ENCODE measurements at regions not wholly inside any gene's neighbourhood (a gene's known extent, or its start where the extent isn't known, plus 50 kb on each side); places are given as distances from the start of the nearest gene placed in this dataset.
"Not testable (repeated sequence)": the region's sequence is repeated elsewhere in the genome, so short reads cannot be mapped to it uniquely, and the experiment has no call there.

DNA sequence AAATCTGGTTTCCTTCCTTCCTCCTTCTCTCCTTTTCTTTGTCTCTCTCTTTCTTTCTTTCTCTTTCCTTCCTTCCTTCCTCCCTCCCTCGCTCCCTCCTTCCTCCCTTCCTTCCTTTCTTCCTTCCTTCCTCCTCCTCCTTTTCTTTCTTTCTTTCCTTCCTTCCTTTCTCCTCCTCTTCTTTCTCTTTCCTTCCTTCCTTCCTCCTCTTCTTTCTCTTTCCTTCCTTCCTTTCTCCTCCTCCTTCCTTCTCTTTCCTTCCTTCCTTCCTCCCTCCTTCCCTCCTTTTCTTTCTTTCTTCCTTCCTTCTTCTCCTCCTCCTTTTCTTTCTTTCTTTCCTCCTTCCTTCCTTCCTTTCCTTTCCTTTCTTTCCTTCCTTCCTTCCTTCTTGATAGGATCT lies 61.2 kb downstream of the VIP start:
- in situ Hi-C loops (cut with MboI; ENCODE audit: low pct_unique_long_range_greater_than_20kb, low sequenced_read_pairs) = no loop called here
- no peak for DNase-seq

DNA sequence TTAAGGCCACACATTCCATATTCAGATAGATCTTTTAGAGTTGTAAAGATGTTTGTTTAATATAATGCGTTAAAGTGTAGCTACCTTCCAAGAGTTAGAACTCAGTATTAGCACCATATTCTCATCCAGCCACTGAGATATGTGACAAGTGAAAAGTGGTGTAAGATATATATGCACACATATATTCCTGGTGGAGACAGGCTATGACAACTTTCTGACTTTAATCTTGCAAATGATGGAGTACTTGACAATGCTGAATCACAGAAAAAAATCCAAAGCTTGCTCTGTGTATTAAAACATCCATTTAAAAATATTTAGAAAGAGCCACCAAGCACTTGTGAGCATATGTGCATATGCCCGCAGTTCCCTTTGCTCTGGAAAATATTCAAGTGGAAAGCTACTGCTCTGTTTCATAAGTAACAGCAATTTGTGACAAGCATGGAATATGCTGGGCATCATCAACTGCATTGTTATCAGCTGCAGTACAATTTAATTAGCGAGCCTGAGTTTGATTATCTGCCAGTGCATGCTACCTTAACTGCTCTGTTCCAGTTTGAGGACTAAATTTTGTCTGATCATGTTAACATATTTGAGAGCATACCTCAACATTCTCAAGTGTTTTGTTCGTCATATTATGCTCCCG lies 64.8 kb downstream of the VIP start:
- in situ Hi-C loops (cut with MboI; ENCODE audit: low pct_unique_long_range_greater_than_20kb, low sequenced_read_pairs) = no loop called here
- no peak for DNase-seq

DNA sequence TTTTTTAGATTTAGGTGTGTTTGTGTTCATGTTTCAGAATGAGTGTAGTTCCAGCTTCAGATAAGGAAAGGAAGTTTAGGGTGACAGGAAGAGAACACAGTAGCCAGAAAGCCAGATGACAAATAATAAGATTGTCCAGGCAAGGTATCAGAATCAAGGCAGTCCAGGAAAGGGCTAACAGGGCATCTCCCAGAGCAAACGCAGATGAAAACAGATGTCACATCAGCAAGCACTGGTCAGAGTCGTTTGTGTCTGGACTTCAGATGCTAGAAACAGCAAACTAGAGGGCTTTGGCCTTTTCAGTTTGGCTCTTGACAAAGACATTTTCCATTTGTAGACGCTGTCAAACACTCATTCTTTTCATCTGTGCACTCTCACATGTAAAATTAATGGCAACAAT lies 65.5 kb downstream of the VIP start:
- in situ Hi-C loops (cut with MboI; ENCODE audit: low pct_unique_long_range_greater_than_20kb, low sequenced_read_pairs) = no loop called here
- DNase-seq = no peak

DNA sequence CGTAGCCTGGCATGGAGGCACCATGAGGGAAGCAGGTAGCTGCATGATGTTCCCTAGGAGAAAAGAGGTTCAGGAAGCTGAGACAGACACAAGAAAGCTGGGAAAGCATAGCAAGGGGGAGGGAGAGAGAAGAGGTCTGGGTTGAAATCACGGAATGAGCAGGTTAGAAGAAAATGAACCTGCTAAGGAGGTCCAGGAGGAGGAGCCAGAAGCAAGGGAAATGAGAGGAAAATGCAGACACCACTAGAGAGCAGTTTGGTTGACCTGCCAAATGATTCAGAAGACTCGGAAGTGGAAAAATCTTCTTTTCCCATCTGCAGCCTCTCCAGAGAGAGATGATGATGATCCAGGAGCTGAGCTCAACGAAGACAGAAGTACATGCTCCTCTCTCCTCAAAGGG lies 70.9 kb downstream of the VIP start:
- in situ Hi-C loops (cut with MboI; ENCODE audit: low pct_unique_long_range_greater_than_20kb, low sequenced_read_pairs) = no loop called here
- no peak for DNase-seq

DNA sequence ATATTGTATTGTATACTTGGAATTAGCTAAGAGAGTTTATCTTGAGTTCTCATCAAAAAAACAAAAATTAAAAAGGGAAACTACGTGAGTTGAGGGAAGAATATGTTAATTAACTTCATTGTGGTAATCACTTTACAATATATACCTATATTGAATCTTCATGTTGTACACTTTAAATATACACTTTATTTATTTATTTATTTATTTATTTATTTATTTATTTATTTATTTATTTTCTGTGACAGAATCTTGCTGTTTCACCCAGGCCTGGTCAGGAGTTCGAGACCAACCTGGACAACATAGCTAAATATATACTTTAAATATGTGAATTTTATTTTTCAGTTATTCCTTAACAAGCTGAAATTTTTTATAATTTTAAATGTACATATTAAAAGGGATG lies 74.1 kb downstream of the VIP start:
- in situ Hi-C loops (cut with MboI; ENCODE audit: low pct_unique_long_range_greater_than_20kb, low sequenced_read_pairs) = no loop called here
- DNase-seq = no peak

DNA sequence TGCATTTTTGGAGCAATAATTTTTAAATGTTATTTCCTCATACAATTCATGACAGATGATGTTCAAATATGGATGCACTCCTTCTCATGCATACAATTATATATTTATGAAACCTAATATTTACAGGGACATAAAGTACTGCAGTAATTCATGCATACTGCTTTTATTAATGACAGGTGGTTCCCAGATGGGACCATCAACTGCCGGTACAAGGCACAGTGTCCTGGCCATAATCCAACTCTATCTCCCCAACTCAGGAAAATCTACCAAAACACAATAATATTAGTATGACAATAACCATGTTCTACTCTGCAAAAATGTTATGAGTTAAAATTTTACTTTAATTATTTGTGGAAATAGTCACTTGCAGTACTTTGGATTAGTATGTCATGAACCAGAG lies 77.8 kb downstream of the VIP start:
- in situ Hi-C loops (cut with MboI; ENCODE audit: low pct_unique_long_range_greater_than_20kb, low sequenced_read_pairs) = no loop called here
- DNase-seq = no peak

DNA sequence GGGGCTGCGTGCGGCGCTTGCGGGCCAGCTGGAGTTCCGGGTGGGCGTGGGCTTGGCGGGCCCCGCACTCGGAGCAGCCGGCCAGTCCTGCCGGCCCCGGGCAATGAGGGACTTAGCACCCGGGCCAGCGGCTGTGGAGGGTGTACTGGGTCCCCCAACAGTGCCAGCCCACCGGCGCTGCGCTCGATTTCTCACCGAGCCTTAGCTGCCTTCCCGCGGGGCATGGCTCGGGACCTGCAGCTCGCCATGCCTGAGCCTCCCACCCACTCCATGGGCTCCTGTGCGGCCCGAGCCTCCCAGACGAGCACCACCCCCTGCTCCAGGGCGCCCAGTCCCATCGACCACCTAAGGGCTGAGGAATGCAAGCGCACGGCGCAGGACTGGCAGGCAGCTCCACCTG lies 83.8 kb downstream of the VIP start:
- in situ Hi-C loops (cut with MboI; ENCODE audit: low pct_unique_long_range_greater_than_20kb, low sequenced_read_pairs); DNase-seq: not testable (repeated sequence)

DNA sequence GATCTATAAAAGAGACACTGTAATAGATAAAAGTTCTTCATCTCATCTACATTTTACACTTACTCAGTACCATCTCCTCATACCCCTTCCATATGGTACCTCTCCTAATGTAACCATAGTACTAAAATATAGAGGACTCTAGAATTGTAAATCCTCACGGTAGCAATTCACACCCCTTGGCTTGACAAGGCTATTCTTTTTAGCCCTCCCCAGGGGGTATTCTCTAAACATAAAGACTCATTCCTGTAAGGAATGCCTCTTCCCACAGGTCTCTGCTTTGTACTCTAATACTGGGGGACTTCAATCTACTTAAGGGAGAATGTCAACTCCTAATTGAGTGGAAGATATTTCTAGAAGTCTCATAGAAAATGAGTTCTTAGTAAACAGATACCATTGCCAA lies 85.9 kb downstream of the VIP start:
- no peak for DNase-seq
- in situ Hi-C loops (cut with MboI; ENCODE audit: low pct_unique_long_range_greater_than_20kb, low sequenced_read_pairs) = no loop called here

DNA sequence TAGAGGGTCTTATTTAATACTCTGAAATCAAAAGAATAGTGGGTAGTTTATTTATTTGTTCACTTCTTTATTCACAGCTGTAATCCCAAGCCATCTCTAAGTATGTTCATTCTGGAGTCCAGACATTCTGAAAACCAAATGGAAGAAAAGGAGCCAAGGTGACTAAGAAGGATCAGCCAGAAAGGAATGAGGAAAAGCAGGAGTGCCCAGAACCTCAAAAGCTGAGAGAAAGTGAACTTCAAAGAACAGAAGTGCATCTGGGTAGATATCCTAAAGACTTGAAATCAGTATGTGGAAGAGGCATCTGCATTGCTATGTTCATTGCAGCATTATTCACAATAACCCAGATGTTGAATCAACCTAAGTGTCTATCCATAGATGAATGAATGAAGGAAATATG lies 94.8 kb downstream of the VIP start:
- in situ Hi-C loops (cut with MboI; ENCODE audit: low pct_unique_long_range_greater_than_20kb, low sequenced_read_pairs) = no loop called here
- DNase-seq = no peak

DNA sequence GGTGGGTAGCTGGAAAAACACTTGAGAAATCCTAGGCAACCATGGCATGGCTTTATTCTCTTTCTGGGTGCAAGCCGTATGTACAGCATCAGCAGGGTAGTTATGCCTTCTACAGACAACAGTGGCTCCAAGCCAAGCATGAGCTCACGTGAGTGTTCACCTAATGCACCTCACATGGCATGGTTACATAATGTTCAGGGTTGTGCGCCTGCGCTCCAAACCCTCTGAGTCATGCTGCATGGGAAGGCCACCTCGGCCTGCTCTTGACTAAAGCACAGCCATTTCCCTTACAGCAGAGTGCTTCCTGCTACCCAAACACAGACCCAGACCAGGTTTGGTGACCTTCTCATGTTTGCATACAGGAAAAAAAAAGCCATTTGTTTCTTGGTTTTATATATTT lies 96.2 kb downstream of the VIP start:
- in situ Hi-C loops (cut with MboI; ENCODE audit: low pct_unique_long_range_greater_than_20kb, low sequenced_read_pairs) = no loop called here
- no peak for DNase-seq

DNA sequence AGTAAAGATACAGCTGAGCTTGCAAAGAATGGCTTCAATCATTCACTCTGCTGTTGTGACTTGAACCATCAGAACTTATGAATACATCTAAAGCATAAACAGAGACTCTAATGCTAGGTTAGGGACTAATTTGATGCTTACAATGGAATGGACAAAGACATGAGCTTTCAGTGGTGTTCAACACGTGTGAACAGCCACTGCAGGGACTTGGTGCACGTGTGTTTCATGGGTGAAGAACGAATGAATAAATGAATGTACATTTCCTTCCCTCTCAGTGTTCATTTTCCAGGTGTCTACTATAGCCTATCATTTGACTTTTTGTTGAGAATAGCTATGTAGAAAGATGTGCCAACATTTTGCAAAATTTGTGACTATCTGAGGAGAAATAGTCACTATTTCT lies 98.3 kb downstream of the VIP start:
- in situ Hi-C loops (cut with MboI; ENCODE audit: low pct_unique_long_range_greater_than_20kb, low sequenced_read_pairs) = no loop called here
- DNase-seq = no peak

DNA sequence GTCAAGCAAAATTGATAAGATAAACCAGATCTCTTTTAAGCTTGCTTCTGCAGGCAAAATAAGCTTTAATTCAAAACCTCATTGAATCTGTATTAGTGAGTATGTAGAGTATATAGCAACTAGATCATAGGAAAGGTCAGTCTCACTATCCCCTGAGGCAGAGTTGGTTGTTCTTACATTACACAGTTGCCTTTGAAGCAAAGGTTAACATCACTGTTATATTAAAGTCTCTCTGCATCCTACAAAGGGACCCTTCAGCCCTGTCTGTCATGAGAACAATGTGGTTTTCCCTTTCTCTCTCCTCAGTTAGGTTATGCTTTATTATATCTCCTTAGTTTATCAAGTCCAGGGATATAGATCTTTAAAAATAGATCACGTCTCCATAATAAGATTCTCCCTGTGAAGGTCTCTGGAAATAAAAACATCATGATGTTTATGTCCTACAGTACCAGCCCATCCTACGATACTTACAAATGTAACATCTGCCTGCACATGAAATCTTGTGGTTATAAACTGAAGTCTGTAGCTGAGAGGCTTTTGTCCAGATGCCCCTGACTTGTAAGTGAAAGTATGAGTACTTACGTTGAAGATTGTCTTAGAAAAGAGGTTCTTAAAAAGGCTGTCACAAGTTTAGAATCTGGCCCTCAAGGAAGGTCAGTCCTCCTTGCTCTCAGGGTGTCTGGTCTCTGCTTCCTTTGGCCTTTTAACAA lies 103.6 kb downstream of the VIP start:
- in situ Hi-C loops (cut with MboI; ENCODE audit: low pct_unique_long_range_greater_than_20kb, low sequenced_read_pairs) = no loop called here
- DNase-seq = no peak

DNA sequence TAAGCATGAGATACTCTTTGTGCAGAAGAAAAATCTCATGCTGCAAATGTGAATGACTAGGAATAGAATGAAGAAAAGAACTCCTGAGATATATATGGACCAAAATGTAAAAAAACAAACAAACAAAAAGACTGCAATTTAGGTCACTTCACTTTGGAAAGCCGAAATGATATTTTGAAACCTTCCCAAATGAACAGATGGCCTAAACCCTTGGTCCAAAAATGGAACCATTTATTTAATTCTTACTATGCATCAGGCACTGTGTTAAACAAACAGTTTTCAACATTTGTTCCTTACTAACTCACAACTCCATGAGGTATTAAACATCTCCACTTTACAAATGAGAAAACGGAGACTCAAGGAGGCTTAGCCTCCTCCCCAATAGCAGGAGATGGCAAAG lies 107.5 kb downstream of the VIP start:
- no peak for DNase-seq
- in situ Hi-C loops (cut with MboI; ENCODE audit: low pct_unique_long_range_greater_than_20kb, low sequenced_read_pairs) = no loop called here

DNA sequence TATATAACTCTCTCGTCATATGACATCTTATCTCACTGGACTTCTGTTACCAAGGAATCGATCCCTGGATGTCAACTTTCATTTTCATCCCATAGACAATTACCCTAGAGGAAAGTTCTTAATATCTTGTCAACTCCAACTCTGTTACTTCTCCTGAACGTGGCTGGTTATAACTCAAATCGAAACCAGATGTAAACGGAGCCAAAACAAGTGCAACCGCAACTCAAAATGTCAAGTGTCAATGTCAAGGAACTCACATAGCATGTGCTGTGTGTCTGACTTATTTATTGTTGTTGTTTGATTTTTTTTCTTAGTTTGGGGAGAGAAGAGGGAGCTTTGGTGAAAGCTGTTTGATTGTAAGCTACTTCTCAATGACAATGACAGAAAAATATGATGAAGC lies 108.6 kb downstream of the VIP start:
- no peak for DNase-seq
- in situ Hi-C loops (cut with MboI; ENCODE audit: low pct_unique_long_range_greater_than_20kb, low sequenced_read_pairs) = no loop called here

DNA sequence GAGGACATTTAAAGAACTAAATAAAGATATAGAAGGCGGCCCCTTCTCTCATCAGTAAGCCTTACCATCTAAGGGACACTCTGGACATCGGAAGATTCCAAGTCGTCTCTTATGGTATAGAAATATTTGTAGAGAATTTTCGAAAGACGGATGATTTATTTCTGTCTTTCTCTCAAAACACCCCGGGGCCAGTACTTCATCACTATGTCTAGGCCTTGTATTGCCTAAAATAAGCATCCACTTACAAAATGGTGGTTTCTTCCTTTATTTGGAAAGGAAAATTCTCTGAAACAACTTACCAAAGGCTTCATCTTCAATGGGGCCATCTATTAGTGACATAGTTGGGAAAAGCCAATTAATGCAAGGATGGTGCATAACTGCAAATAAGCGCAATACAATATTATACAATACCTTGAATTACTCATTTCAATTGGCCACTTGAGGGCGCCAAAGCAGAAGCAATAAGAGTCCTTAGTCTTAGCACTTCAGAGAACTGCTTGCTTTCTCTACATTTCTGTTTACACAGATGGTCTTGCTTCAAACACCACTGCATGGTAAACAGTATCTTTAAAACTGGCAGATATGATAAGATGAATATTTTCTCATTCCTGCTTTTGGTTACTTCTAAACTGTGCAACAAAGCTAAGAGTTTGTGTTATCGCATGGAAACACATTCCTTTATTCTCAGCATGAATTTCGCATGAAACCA lies 113.2 kb downstream of the VIP start:
- in situ Hi-C loops (cut with MboI; ENCODE audit: low pct_unique_long_range_greater_than_20kb, low sequenced_read_pairs) = no loop called here
- DNase-seq = peak; percentile 38

DNA sequence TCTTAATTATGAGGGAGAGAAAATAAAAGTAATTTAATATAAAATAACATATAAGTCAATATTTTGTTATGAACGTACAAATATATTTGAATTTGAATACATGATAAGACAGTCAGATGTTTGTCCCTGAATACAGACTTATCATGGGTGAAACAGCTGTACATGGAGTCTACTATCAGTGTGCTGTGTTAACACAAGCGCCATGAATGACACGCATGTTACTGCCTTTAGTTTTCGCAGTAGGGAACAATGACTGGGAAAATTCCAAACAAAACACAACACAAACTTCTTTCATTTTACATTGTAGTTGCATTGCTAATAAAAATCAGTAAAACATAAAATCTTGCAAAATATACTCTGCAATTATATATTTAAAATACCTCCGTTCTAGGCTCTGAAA lies 108.6 kb downstream of the FBXO5 start:
- in situ Hi-C loops (cut with MboI; ENCODE audit: low pct_unique_long_range_greater_than_20kb, low sequenced_read_pairs) = no loop called here
- no peak for DNase-seq

DNA sequence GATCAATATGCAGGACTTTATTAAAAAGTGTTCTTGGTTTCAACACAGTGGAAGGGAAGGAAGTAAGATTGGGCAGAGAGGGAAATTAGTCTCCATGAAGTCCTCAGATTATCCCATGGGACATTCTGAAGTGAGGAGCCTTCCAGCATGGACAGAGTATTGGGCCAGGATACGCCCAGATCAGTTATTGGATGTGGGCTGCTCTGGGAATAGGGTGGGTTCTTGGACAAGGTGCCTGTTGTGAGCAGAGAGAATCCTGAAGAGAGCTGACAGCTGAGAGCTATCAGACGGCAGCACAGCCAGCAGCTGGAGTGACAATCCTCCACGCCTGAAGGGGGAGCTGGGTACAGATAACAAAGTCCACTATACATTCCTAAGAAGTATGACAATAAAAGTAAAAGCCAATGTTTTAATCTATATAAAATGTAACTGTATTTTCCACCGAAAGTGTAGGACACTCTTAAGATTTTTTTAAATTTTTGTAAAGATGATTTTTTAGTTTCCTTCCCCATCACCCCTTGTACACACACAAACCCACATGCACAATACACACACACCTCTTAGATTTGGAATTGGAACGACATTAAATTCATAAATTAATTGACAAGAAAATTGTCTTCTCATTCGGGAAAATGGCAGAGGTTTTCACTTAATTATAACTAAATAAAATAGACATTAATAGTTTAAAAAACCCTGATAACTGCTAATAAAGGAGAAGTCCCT lies 107.8 kb downstream of the FBXO5 start:
- no peak for DNase-seq
- in situ Hi-C loops (cut with MboI; ENCODE audit: low pct_unique_long_range_greater_than_20kb, low sequenced_read_pairs) = no loop called here

DNA sequence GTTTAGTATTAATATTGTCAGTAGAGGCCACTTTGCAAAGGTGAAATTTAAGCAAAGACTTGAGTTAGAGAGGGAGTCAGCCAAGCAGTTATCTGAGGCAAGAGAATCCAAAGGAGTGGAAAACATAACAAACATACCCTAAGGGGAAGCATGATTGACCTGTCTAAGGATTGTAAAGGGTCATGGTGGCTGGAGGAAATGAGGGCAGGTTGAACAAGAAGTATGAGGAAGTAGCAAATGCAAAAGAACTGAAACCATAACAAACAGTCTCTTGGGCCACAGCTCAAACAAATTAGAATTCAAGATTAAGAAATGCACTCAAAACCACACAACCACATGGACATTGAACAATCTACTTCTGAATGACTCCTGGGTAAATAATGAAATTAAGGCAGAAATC lies 103.2 kb downstream of the FBXO5 start:
- in situ Hi-C loops (cut with MboI; ENCODE audit: low pct_unique_long_range_greater_than_20kb, low sequenced_read_pairs) = no loop called here
- no peak for DNase-seq

DNA sequence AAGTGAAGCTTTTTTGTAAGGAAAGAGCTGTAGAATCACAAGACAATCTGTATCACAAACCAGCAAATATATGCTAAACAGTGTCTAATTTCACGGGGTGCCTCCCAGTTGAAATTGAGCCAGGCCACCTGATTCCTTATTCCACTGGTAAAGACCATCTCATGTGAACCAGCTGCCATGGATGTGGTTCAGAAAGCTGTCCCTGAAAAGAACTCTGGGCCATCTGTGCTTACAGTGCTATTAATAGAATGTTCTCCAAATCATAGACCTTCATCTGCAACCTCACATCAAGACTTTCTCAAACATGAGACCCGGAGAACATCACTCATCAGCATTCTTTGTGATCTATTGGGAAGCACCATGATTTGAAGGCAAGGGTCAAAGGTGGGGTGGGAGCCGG lies 89.7 kb downstream of the FBXO5 start:
- DNase-seq = no peak
- in situ Hi-C loops (cut with MboI; ENCODE audit: low pct_unique_long_range_greater_than_20kb, low sequenced_read_pairs) = no loop called here

DNA sequence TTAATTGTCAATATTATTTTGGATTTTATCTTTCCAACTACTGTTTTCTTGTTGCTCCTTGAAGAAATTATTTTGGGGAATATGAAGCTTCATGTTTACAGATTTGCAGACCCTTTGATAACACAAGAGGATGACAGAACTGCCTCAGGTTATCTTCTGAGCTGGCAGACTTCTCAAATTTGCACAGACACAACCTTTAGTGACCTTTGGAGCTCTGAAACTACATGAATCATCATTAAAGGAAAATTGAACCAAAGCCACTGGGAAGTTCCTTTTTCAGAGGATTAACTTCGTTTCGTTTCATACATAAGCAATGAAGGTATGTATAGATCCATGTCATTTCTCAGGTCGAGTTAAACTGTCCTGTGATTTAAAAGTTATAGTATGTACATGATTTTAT lies 85.9 kb downstream of the FBXO5 start:
- in situ Hi-C loops (cut with MboI; ENCODE audit: low pct_unique_long_range_greater_than_20kb, low sequenced_read_pairs) = no loop called here
- no peak for DNase-seq

Measured in KBM-7 (cell line).